GM12873 (cell line): ENCODE measurements at regions not wholly inside any gene's neighbourhood (a gene's known extent, or its start where the extent isn't known, plus 50 kb on each side); places are given as distances from the start of the nearest gene placed in this dataset.

Experiments
- TF ChIP-seq, protein P1 (sequence below): IDR thresholded peaks from 2 replicates; pipeline ENCODE4 v1.5.1; 2012; ENCODE audit warnings: low read depth, mild to moderate bottlenecking, moderate library complexity, low read length, control low read depth; ENCODE audit not compliant: insufficient read depth; ENCODE audit errors: missing control alignments

DNA sequence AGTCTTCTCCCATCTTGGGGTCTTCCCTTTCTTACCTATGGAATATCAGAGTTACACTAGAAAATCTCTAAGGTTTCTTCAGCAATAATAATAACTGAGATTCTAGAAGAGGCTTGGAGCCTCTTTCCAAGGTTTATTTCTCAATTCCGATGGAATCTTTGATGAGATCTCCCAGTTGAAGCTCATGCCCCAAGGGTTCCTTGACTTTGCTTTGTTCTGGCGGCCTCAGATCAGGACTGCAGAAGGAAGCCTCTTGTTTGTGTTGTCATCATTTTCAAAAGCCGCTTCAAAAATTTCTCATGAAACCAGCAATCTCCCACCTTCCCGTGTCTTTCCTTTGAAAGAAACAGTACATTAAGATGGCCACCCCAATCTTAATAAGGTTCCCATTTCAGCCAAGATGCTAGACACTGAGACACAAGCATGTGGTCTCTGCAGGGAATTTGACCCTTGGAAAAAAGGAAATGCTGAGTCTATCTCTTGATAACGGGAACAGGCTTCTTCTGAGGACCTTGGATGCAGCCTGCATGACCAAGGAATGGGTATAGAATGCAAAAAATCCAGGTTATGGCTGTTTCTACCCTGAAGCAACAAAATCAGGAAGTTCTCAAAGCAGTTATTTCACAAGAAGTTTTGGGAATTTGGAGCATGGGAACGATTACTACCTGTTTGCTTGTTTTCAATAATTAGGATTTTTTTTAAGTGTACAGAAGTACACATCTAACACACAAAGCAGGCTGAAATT is 141.6 kb downstream of the CD24 start:
- TF ChIP-seq, protein P1, sequence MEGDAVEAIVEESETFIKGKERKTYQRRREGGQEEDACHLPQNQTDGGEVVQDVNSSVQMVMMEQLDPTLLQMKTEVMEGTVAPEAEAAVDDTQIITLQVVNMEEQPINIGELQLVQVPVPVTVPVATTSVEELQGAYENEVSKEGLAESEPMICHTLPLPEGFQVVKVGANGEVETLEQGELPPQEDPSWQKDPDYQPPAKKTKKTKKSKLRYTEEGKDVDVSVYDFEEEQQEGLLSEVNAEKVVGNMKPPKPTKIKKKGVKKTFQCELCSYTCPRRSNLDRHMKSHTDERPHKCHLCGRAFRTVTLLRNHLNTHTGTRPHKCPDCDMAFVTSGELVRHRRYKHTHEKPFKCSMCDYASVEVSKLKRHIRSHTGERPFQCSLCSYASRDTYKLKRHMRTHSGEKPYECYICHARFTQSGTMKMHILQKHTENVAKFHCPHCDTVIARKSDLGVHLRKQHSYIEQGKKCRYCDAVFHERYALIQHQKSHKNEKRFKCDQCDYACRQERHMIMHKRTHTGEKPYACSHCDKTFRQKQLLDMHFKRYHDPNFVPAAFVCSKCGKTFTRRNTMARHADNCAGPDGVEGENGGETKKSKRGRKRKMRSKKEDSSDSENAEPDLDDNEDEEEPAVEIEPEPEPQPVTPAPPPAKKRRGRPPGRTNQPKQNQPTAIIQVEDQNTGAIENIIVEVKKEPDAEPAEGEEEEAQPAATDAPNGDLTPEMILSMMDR: no peak

- TF ChIP-seq, protein P1: no peak
Observed at GRCh38 chr6:106830930-106831329, 143.6 kb downstream of the CD24 start.

DNA sequence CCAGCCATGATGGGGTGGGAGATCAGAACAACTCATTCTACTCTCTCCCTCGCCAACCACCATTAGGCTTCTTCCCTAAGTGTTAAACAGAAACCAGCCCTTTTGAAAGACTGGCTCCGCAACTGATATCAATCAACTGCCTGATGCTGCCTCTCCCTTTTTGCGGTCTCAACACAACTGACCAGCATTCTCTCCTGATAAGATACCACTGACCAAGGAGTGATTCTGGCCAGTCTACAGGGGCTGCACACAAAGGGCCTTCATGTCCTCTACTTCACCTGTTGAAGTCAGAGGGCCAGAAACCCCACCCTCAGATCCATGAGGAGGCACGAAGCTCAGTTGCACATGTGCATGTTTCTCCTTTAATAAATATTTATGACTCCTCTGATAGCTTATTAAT is 145.1 kb downstream of the CD24 start:
- TF ChIP-seq, protein P1: no peak

DNA sequence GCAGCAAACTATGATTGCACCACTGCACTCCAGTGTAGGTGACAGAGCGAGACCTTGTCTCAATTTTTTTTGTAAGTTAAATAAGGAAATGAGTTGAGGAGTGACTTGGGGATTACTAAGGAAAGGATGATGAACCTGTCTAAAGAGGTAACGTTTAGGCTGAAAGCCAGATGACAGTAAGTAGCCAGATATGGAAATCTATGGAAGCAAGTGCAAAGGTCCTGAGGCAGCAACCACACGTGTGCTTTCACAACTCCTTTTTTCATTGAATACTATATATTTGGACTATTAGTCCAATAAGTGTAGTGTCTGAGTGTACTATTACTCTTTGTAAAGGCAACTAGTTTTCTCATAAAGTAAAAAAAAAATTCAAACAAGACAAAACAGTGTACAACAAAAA is 147.4 kb downstream of the CD24 start:
- TF ChIP-seq, protein P1: no peak

DNA sequence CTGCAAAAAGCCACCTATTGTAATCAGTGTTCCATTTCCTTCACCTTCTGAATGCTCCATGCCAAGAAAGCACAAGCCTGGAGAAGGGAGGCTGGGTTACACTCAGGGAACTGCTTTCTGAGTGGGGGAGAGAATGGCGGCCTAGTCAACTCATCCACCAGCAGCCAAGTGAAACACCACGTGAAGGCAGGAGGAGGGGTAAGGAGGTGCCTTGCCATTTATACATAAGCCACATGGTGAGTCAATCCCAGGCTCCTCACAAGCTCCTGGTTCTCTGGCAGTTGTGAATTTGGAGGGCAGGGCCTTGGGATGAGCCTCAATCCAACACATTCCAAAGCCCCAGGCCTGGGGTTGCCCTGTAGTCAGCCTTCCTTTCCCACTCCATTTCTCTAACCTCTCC is 149.4 kb downstream of the CD24 start:
- TF ChIP-seq, protein P1: no peak

DNA sequence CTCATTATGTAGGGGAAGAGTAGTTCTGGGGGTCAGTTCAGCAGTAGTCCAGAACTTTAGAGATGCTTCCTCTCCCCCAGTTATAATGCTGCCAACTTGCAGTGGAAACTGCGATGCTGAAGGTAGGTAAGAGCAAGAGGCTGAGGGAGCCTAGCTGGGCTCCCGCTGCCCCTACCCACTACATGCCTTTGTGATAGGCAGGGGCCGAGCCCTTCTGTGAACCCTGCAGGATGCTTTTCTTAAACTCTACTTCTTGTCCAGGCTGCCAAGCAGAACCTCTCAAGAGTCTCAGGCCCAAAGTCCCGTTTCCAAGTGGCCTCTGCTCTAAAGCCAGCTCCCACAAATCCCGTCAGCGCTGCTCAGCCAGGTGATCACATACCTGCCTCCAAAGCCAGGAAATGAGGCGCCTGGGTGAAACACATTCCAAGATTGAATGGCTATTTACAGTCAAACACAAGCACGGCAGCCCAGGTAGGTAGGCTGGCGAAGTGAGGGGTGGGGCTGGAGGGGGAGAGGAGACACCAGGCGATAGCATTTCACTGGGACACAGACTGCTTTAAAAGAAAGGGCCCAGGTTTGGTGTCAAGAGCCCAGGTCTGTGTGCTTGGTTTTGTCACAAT is 150.7 kb downstream of the CD24 start:
- TF ChIP-seq, protein P1: no peak

GRCh38 chr6:106823058-106823457 is 151.5 kb downstream of the CD24 start:
- TF ChIP-seq, protein P1: no peak
